ENCODE measurements at regions not wholly inside any gene's neighbourhood (a gene's known extent, or its start where the extent isn't known, plus 50 kb on each side); places are given as distances from the start of the nearest gene placed in this dataset.

DNA sequence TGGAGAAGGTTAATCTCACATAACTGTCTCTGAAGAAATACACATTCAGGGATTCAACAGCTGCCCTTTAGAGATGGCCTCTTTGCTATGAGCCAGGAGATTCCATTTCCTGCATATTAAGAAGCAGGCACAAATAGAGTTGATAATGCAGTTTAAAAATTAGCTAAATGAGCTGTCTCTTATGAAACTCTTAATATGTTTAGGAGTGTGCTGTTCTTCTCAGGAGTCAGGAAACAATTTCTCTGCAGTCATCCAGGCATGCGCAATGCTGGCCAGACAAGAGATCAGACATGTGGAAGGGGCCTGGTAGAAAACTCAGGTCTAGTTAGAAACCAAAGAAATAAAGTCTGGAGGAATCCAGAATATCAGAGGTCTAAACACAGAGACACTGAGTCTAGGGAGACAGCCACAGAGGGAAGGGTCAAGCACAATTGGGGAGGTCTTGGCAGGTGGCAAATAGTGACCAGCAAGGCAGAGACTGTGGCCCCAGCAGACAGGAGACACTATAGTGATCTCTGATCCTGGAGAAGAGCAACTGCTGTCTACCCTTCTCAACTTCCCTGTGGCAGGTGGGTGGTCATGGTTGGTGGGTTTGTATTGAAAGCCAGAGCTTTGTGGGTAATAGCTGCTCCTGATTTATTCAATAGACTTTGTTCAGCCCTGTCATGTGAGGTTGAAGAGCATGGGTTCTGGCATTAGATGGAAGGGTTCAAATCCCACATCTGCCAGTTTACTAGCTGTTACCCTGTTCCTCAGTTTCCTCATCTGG, 185.8 kb upstream of the RMST start:
- Histone ChIP-seq H3K4me3 (ENCODE audit: low read length) (peak overlapping the region; percentile 37), H3K4me1 (ENCODE audit: control insufficient read depth, low read depth, low read length) (peaks cover 30% of the 10 kb centered on the region), H3K36me3 (ENCODE audit: control insufficient read depth, low read depth, low read length) (no peaks in the 10 kb centered on the region), H3K27ac (ENCODE audit: low read length) (no peak overlapping the region), H3K9me3 (ENCODE audit: control insufficient read depth, low read depth, low read length) (no peaks in the 10 kb centered on the region), H3K27me3 (ENCODE audit: control insufficient read depth, insufficient read depth, low read length) (peaks cover 28% of the 10 kb centered on the region), H3K9ac (ENCODE audit: low read length) (no peak overlapping the region)

DNA sequence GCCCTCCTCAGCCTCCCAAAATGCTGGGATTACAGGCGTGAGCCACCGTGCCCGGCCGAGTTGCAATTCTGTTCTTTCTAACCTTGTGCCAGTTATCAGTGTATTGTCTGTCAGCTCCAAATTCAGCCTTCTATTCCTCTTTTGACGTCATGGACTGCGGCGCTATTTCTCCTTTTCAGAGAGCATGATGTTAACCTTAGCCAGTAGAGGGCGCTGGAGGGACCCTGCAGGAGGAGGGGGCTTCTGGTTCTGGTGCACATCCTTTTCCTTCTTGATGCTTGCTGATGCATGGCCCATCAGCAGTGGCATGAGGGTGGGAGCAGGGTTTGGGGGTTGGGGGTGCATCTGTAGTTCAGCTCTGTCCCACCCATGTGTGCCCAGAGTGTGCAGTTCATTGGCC, 179.3 kb upstream of the RMST start:
- no peaks in the 10 kb centered on the region for H3K4me1 ChIP-seq (ENCODE audit: control insufficient read depth, low read depth, low read length)
- no peak overlapping the region for H3K4me3 ChIP-seq (ENCODE audit: low read length)
- H3K9me3 ChIP-seq (ENCODE audit: control insufficient read depth, low read depth, low read length) = no peaks in the 10 kb centered on the region
- H3K27ac ChIP-seq (ENCODE audit: low read length) = no peak overlapping the region
- H3K9ac ChIP-seq (ENCODE audit: low read length) = no peak overlapping the region
- no peaks in the 10 kb centered on the region for H3K27me3 ChIP-seq (ENCODE audit: control insufficient read depth, insufficient read depth, low read length)
- no peaks in the 10 kb centered on the region for H3K36me3 ChIP-seq (ENCODE audit: control insufficient read depth, low read depth, low read length)

DNA sequence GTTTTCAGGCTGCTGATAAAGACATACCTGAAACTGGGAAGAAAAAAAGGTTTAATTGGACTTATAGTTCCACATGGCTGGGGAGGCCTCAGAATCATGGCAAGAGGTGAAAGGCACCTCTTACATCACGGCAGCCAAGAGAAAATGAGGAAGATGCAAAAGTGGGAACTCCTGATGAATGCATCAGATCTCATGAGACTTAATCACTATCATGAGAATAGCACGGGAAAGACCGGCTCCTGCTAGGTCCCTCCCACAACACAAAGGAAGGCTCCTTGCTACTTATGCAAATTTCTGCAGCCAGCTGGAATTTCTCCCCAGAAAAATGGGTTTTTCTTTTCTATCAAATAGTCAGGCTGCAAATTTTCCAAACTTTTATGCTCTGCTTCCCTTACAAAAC, 174.1 kb upstream of the RMST start:
- Histone ChIP-seq H3K27ac (ENCODE audit: low read length) (no peak overlapping the region), H3K9me3 (ENCODE audit: control insufficient read depth, low read depth, low read length) (no peaks in the 10 kb centered on the region), H3K36me3 (ENCODE audit: control insufficient read depth, low read depth, low read length) (no peaks in the 10 kb centered on the region), H3K27me3 (ENCODE audit: control insufficient read depth, insufficient read depth, low read length) (no peaks in the 10 kb centered on the region), H3K4me1 (ENCODE audit: control insufficient read depth, low read depth, low read length) (no peaks in the 10 kb centered on the region), H3K9ac (ENCODE audit: low read length) (no peak overlapping the region), H3K4me3 (ENCODE audit: low read length) (no peak overlapping the region)

DNA sequence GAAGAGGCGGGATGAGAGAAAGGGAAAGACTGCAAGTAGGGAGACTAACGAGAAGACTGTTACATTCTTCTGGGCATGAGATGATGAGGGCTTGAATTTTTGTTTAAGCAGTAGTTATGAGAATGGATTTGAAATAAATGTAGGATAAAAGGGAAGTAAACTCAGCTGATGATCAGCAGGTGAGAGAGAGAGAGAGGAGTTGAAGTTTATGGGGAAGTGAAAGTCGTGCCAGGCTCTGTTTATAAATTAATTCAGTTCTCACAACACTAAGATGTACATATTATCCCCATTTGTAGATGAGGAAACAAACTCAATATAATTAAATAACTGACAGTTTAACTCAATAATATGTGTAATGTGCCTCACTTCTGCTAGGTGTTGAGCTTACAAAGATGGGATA, 170.0 kb upstream of the RMST start:
- H3K4me3 ChIP-seq (ENCODE audit: low read length) = no peak overlapping the region
- no peak overlapping the region for H3K27ac ChIP-seq (ENCODE audit: low read length)
- no peaks in the 10 kb centered on the region for H3K27me3 ChIP-seq (ENCODE audit: control insufficient read depth, insufficient read depth, low read length)

DNA sequence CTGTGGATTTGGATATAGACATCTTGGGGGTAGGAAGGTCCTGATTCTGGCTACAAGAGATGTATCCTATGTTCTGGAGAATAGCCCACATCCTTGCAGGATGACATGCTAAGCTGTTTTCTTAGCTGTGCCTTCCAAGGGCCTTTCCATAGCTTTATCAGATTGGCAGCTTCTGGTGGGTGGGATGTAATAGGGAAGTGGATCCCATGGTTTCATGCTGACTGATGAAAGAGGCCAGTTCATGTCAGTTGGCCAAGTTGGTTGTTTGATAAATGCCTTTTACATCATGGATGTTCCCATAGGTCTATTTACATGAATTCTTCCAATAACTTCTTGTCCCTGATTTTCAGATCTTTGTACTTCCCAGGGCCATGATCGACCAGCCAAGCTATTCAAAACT, 169.1 kb upstream of the RMST start:
- no peaks in the 10 kb centered on the region for H3K27me3 ChIP-seq (ENCODE audit: control insufficient read depth, insufficient read depth, low read length)
- peaks cover 4% of the 10 kb centered on the region for H3K9me3 ChIP-seq (ENCODE audit: control insufficient read depth, low read depth, low read length)
- H3K27ac ChIP-seq (ENCODE audit: low read length) = no peak overlapping the region
- H3K36me3 ChIP-seq (ENCODE audit: control insufficient read depth, low read depth, low read length) = no peaks in the 10 kb centered on the region
- no peak overlapping the region for H3K9ac ChIP-seq (ENCODE audit: low read length)
- H3K4me3 ChIP-seq (ENCODE audit: low read length) = no peak overlapping the region
- H3K4me1 ChIP-seq (ENCODE audit: control insufficient read depth, low read depth, low read length) = no peaks in the 10 kb centered on the region

More for the DNA sequence above, 170.0 kb upstream of the RMST start:
- H3K4me1 ChIP-seq (ENCODE audit: control insufficient read depth, low read depth, low read length) = no peaks in the 10 kb centered on the region
- no peaks in the 10 kb centered on the region for H3K36me3 ChIP-seq (ENCODE audit: control insufficient read depth, low read depth, low read length)
- H3K9me3 ChIP-seq (ENCODE audit: control insufficient read depth, low read depth, low read length) = peaks cover 4% of the 10 kb centered on the region
- no peak overlapping the region for H3K9ac ChIP-seq (ENCODE audit: low read length)

DNA sequence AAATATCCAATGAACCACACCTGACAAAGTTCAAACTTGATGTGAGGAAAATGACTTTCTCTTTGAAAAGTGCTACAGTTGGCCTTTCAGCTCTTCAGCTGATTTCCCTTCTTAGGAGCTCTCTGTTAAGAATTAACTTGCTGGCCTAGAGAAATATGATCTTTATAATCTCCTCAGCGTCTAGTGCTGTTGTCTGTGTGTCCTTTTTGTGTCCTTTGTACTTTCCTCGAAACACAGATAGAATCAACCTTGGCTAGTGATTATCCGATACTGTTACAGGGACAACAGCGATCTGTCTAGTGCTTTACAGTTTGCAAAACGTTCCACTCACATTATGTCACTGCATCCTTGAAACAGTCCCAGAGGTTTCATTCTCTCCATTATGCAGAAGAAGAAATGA, 162.8 kb upstream of the RMST start:
- no peaks in the 10 kb centered on the region for H3K36me3 ChIP-seq (ENCODE audit: control insufficient read depth, low read depth, low read length)
- H3K9ac ChIP-seq (ENCODE audit: low read length) = no peak overlapping the region
- H3K4me1 ChIP-seq (ENCODE audit: control insufficient read depth, low read depth, low read length) = no peaks in the 10 kb centered on the region
- H3K9me3 ChIP-seq (ENCODE audit: control insufficient read depth, low read depth, low read length) = peaks cover 4% of the 10 kb centered on the region
- no peaks in the 10 kb centered on the region for H3K27me3 ChIP-seq (ENCODE audit: control insufficient read depth, insufficient read depth, low read length)
- no peak overlapping the region for H3K4me3 ChIP-seq (ENCODE audit: low read length)
- H3K27ac ChIP-seq (ENCODE audit: low read length) = no peak overlapping the region

DNA sequence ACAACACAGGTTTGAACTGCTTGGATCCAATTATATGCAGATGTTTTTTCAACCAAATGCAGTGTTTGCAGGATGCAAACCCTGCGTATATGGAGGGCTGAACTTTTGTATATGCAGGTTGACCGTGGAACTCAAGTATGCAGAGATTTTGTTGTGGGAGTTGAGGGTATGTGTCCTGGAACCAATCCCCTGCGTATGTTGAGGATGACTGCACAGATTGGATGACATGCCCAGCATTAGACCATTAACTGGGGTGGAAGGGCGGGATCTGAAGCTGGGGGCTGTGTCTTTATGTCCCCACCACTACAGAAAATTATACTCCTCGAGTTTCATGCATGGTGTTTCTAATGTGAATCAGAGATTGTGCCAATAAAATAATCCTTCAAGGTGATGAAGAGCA, 162.2 kb upstream of the RMST start:
- H3K36me3 ChIP-seq (ENCODE audit: control insufficient read depth, low read depth, low read length) = no peaks in the 10 kb centered on the region
- H3K9me3 ChIP-seq (ENCODE audit: control insufficient read depth, low read depth, low read length) = no peaks in the 10 kb centered on the region
- H3K27me3 ChIP-seq (ENCODE audit: control insufficient read depth, insufficient read depth, low read length) = no peaks in the 10 kb centered on the region
- no peaks in the 10 kb centered on the region for H3K4me1 ChIP-seq (ENCODE audit: control insufficient read depth, low read depth, low read length)
- no peak overlapping the region for H3K27ac ChIP-seq (ENCODE audit: low read length)
- no peak overlapping the region for H3K9ac ChIP-seq (ENCODE audit: low read length)
- H3K4me3 ChIP-seq (ENCODE audit: low read length) = no peak overlapping the region

DNA sequence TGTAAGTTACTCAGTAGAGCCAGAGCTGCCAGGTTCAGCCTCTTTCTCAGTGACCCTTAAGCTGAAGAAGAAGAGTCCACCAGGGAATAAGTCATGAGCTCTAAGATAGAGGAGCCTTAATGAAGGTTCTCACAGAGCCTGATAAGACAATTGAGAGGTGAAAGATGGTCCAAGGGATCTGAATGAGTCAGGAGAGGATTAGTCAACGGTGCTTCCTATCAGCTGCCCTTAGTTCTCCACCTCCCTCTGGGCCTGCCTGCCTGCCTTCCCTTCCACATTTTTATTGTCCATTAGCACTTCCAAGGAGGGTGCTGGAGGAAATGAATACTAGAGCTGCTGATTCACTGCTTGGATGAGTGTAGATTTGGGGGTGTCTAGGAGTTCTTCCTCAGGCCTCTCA, 161.7 kb upstream of the RMST start:
- Histone ChIP-seq H3K4me1 (ENCODE audit: control insufficient read depth, low read depth, low read length) (no peaks in the 10 kb centered on the region), H3K4me3 (ENCODE audit: low read length) (no peak overlapping the region), H3K27ac (ENCODE audit: low read length) (no peak overlapping the region), H3K36me3 (ENCODE audit: control insufficient read depth, low read depth, low read length) (no peaks in the 10 kb centered on the region), H3K9ac (ENCODE audit: low read length) (no peak overlapping the region), H3K27me3 (ENCODE audit: control insufficient read depth, insufficient read depth, low read length) (no peaks in the 10 kb centered on the region), H3K9me3 (ENCODE audit: control insufficient read depth, low read depth, low read length) (no peaks in the 10 kb centered on the region)

DNA sequence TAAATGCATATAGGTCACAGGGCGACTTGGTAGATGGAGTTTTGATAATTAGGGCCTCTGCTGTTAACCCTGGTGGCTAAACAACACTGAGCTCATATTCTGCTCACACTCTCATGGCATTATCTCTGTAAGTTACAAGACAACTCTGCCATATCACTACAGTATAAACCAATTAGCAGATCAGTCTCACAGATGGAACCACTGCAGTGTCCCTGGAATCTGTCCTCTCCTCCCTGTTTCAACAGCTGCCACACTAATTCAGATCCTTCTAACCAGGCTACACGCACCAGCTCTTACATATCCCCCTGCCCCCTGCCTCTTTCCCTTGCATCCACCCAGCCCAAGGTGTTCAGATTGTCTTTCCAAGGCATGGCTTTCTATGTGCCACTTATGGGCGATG, 161.0 kb upstream of the RMST start:
- no peak overlapping the region for H3K9ac ChIP-seq (ENCODE audit: low read length)
- H3K36me3 ChIP-seq (ENCODE audit: control insufficient read depth, low read depth, low read length) = no peaks in the 10 kb centered on the region
- no peak overlapping the region for H3K4me3 ChIP-seq (ENCODE audit: low read length)
- no peak overlapping the region for H3K27ac ChIP-seq (ENCODE audit: low read length)
- no peaks in the 10 kb centered on the region for H3K27me3 ChIP-seq (ENCODE audit: control insufficient read depth, insufficient read depth, low read length)
- H3K4me1 ChIP-seq (ENCODE audit: control insufficient read depth, low read depth, low read length) = no peaks in the 10 kb centered on the region
- no peaks in the 10 kb centered on the region for H3K9me3 ChIP-seq (ENCODE audit: control insufficient read depth, low read depth, low read length)

DNA sequence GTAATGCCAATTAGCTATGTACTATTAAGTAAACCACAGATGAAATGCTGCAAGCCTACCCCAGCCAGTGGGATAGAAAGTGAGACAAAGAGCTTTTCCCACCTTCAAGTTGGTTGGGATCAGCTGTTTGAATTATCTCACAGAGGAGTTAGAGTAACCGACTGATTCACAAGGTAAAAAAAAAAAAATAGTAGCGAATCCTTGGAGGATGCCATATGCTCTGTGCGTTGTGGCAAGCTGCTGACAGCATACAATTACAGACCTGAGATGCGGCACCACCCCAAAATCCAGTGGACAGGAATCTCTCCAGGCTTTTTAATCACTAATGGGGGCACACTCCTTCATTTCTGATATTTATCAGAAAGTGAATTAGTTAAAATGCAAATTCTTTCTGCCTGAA, 157.0 kb upstream of the RMST start:
- Histone ChIP-seq H3K4me3 (ENCODE audit: low read length) (no peak overlapping the region), H3K27ac (ENCODE audit: low read length) (no peak overlapping the region), H3K4me1 (ENCODE audit: control insufficient read depth, low read depth, low read length) (no peaks in the 10 kb centered on the region), H3K36me3 (ENCODE audit: control insufficient read depth, low read depth, low read length) (no peaks in the 10 kb centered on the region), H3K9me3 (ENCODE audit: control insufficient read depth, low read depth, low read length) (no peaks in the 10 kb centered on the region), H3K27me3 (ENCODE audit: control insufficient read depth, insufficient read depth, low read length) (no peaks in the 10 kb centered on the region), H3K9ac (ENCODE audit: low read length) (no peak overlapping the region)

DNA sequence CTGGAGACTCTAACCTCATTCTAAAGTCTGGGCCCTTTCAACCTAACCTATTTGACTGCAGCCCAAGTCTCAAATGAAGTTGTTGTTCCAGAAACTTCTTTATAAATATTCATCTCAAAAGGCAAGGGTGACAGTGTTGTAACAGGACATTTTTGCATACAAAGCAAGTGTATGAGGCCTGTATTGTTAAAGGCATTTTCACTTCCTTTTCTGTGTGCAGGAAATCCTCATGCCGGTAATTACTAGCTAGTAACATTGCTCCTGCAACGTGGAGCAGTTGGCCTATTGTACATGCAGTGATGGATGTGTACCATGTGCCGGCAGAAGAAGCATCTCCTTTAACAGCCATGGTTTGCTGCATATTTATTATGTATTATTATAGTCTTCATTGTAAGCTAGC, 156.5 kb upstream of the RMST start:
- Histone ChIP-seq H3K9me3 (ENCODE audit: control insufficient read depth, low read depth, low read length) (no peaks in the 10 kb centered on the region), H3K9ac (ENCODE audit: low read length) (no peak overlapping the region), H3K4me1 (ENCODE audit: control insufficient read depth, low read depth, low read length) (no peaks in the 10 kb centered on the region), H3K27me3 (ENCODE audit: control insufficient read depth, insufficient read depth, low read length) (no peaks in the 10 kb centered on the region), H3K27ac (ENCODE audit: low read length) (no peak overlapping the region), H3K4me3 (ENCODE audit: low read length) (no peak overlapping the region), H3K36me3 (ENCODE audit: control insufficient read depth, low read depth, low read length) (no peaks in the 10 kb centered on the region)

DNA sequence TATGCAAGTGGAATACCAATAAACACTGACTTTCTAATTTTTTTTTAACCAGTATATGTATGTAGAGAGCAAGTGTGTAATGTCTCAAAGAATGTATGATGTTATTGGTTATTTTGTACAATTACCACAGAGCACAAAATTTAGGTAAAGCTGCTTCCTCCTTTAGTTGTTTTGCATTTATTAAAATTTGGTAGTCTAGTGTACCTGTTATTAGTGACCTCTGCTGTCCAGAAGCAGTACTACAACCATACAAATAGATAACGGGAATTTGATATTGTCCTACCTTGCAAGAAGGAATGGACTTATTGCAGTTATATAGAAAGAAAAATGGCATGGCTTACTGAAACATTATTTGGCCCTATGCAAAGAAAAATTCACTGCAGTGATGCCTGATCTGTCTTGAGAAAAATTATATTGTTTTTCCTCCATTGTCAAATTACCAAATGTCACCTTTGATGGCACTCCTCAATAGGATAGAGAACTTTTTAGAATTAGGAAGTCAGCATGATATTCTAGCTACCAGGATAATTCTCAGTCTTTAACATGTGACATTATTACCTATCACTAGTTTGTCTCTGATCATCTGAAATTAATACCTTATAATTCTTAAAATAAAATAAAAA, 153.9 kb upstream of the RMST start:
- Histone ChIP-seq H3K4me1 (ENCODE audit: control insufficient read depth, low read depth, low read length) (peaks cover 24% of the 10 kb centered on the region), H3K27me3 (ENCODE audit: control insufficient read depth, insufficient read depth, low read length) (no peaks in the 10 kb centered on the region), H3K4me3 (ENCODE audit: low read length) (no peak overlapping the region), H3K9ac (ENCODE audit: low read length) (no peak overlapping the region), H3K27ac (ENCODE audit: low read length) (no peak overlapping the region), H3K9me3 (ENCODE audit: control insufficient read depth, low read depth, low read length) (no peaks in the 10 kb centered on the region), H3K36me3 (ENCODE audit: control insufficient read depth, low read depth, low read length) (no peaks in the 10 kb centered on the region)

All from iPS-18a (cell line).